Adipose tissue (tissue), 3 donors: ENCODE measurements at regions not wholly inside any gene's neighbourhood (a gene's known extent, or its start where the extent isn't known, plus 50 kb on each side); places are given as distances from the start of the nearest gene placed in this dataset.

Experiments used
- H3K27ac ChIP-seq: one replicate; pipeline ENCODE4 v1.5.1; 2013; ENCODE audit warnings: low read depth, low read length
- WGBS, 3 donors: extraction: QIAGEN DNeasy Blood & Tissue Kit; methylation state at CpG; one replicate each; pipeline ENCODE4 v1.1.7; 2013; 5-methylcytosine and 5-hydroxymethylcytosine counted together
- donor health status: healthy with polysubstance abuse.
- donor health status: Bipolar disorder and iron deficiency.
- donor health status: healthy.

DNA sequence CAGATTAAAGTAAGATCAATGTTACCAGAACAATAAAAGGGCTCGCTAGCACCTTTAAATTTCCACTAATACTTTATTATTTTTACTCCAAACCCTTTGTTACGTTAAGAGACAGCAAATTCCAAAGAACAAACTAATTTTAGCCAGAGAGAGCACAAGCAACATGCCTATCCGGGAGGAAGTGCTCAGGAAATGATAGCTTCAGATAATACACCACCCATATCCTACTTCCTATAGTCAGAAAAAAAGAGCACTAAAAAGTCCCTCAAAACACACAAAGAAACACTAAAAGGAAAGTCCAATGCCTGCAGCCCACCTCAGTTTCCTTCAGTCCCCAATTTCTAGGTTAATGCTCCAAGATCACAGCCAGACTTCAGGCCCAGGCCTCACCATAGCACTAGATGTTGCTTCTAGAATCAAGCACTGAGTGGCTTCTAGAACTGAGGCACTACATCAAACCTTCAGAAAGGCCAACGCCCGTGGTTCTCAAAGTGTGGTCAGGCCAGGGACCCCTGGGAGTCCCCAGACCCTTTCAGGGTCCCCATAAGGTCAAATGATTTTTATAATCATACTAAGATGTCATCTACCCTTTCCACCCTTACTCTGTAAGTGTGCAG, 142.6 kb downstream of the PSMG1 start:
- WGBS, 3 donors, result 51 to 60% (median 51%) methylated on average over 5 of the region's 5 CpGs
- H3K27ac ChIP-seq, result no peak overlapping the region

DNA sequence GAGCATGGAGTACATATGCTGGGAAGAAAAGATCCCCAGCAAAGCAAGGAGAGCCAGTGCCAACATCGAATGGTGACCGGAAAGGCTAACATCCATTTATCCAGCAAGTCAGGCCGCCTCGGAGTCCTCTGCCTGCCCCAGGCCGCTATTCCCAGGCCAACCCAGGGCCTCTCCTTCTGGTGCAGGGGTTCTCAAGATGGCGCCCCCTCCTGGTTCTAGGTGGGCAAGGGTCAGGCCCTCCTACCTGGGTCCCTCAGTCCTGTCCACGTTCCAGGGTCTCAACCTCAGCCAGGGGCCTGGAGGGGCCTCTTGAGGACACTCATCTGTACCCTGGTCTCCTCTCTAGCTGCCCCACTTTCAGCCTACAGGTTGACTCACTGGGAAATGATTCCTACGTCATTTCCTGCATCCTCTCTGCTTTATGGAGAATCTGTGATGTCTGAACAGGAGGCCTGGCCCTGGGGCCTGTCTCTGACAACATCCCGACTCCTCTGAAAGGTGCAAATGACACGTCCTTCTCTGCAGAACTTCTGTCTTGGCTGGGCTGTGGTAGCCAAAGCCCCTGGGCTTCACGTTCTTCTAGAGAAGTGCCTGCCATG, 145.3 kb downstream of the PSMG1 start:
- H3K27ac ChIP-seq, result no peak overlapping the region
- WGBS, 3 donors, result 87 to 92% (median 88%) methylated on average over 11 of the region's 11 CpGs

DNA sequence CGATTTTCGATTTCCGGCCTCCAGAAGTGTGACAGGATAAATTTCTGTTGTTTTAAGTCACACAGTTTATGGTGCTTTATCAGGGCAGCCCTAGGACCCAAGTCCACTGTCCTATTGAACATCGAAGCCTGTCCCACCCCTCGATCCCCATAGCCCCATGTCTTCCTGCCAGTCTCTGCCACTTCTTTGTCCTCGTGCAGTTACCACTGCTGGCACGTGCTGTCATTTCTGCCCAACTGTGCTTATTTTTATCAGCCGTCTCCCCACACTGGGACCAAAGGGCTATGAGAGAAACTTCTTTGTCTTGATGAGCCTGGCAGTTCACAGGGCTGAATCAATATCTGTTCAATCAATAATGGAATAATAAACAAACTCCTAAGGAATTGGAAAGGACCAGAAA, 146.7 kb downstream of the PSMG1 start:
- no peak overlapping the region for H3K27ac ChIP-seq
- WGBS, 3 donors, result 57 to 80% (median 78%) methylated on average over 8 of the region's 8 CpGs

DNA sequence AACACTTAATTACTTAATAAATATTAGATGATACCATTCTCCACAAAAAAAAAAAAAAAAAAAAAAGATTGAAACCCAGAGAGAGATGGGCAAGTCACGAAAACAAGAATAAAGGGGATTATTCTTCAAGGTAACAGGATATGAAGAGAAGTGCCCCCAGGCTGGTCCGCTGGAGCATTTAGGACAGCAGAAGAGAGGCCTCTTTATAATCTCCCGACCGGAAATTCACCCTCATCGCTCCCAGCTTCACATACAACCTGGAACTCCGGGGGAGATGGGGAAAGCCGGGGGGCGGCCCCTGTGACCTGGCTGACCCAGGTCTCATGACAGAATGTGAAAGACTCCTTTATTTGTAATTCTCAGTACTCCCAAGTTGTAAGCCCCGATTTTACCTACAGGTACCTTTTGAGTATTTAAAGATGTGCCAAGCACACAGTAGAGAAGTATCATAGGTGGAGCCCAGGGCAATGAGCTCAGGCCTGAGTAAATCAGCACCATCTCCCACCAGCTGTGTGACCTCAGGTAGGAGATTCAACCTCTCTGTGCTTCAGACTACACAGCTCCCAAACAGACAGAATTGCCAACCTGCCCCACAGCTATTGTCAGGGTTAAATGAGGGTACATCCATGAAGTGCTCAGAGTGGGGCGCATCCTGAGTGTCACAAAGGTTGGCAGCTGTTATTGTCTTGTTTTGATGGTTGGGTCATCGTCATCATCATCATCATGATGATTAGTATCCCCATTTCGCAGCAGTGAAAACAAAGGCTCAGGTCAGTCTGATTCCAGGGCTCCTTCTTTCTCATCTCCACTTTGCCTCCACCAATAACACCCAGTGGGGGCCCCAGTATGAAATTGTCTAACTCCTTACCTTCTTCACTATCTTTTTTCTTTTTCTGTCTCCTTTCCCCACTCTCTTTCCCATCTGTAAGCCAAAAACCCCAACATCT, 148.4 kb downstream of the PSMG1 start:
- no peak overlapping the region for H3K27ac ChIP-seq

DNA sequence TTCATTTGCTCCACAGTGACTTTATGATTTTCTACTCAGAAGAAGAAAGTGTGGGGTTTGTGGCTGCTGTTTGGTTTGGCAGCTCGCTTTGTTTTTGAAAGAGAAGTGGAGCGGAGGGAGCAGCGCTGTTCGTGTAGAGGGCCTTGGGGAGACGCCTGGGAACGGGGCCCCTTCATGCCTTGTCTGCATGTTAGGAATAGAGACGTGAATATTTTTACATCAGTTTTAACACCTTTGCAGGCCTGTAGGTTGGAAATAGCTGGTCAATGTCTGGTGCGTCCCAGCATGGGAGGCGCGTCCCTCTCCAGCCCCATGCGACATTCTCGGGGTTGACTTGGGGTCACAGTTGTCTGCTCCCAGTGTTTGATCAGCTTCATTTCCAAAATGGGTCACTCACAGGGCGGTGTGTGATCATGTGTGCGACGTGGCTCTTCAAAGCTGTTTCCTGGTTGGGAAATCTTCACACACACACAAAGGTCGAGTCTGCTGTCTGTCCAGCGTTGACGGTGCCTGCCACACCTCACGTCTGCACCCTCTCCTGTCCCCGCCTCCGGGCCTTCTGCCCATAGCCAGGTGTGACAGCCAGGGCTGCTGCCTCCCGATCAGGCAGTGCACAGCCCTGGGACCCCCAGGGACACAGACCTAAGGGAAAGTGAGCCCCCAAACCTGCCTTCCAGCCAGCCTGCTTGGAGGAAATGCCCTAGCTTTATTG, 149.2 kb downstream of the PSMG1 start:
- 41 to 65% (median 49%) methylated on average over 22 of the region's 22 CpGs for WGBS, 3 donors
- H3K27ac ChIP-seq, result no peak overlapping the region

More for the DNA sequence above, 148.4 kb downstream of the PSMG1 start:
- WGBS, 3 donors, result 57 to 85% (median 82%) methylated on average over 12 of the region's 12 CpGs

DNA sequence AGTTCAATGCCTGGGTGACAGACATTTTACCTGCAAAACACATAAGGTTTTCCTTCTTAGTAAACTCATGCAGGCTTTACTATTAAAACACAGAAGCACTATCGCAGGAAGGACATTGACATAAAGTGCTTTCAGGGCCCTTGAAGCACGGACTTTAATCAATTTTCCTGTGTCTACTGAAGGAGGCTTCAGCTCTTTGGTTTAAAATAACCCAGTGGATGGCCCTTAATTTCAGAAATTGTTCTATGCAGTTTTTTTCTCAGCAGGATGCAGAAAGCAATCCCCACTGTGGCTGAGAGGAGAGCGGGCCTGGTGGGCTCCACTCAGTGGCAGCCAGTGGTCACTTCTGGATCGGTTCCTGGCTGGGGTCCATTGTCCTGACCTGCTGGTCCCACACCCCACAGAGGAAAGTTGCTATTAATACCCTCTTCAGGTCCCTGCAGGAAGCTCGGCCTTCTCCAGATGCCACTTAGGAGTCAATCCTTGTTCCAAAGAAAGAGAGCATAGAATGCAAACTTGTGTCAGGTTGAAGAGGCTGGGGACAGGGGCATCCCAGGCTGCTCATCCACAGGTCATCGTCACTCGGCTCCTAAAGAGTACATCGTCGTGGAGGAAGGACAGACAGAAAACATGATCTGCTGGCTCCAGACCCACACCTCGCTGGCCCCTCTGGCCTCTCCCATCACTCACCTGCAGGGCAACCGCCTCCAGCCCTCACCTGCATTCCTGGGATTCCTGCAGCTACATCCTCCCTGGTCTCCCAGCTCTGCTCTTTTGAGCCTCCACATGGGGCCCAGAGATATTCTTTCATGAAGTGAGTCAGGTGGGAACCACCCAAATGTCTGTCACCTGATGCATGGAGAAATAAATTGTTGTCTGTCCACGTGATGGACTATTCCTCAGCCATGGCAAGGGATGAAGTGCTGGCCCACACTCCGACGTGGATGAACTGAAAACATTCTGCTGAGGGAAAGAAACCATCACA, 153.1 kb downstream of the PSMG1 start:
- H3K27ac ChIP-seq, result no peak overlapping the region
- WGBS, 3 donors, result 51 to 87% (median 85%) methylated on average over 14 of the region's 14 CpGs

DNA sequence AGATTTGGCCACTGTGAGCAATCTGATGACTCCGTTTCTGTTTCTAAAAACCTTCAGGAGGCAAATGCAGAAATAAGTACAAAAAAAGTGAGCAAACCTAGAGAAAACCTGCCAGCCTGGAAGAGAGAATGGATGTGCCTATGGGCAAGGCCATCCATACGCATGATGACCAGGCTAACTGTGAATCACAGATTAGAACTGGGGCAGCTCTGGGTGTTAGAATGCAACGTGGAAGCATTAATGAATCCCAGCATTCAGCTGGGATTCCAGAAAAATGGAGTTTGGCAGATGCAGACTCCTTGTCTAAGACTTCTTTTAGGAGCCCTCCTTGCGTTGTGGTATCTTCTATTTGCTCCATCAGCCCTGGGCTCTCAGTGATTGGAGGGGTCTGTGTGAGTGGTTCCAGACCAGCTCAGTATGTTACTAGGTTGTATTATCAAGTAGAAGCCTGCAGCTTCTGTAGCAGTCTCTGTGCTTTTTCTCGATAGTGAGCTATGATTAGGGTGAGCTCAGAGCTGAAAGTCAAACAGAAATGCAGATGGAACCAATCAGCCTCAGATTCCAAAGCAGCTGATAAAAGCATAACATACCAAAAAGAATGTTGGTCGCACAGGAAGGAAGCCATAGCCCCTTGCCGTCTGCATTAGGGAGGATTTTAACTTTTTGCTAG, 154.0 kb downstream of the PSMG1 start:
- no peak overlapping the region for H3K27ac ChIP-seq
- 55 to 71% (median 60%) methylated on average over 7 of the region's 7 CpGs for WGBS, 3 donors

DNA sequence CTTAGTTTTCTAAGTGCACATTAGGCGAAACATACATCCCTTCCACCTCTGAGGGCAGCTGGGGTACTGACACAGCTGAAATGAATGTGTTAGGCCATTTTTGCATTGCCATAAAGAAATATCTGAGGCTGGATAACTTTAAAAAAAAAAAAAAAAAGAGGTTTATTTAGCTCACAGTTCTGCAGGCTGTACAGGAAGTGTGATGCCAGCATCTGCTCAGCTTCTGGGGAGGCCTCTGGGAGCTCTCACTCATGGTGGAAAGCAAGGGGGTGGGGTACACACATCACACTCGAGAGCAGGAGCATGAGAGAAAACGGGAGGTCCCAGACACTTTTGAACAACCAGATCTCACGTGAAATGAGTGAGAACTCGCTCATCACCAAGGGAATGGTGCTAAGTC, 158.1 kb downstream of the PSMG1 start:
- WGBS, 3 donors, result 74 to 97% (median 87%) methylated on average over 5 of the region's 5 CpGs
- H3K27ac ChIP-seq, result no peak overlapping the region

DNA sequence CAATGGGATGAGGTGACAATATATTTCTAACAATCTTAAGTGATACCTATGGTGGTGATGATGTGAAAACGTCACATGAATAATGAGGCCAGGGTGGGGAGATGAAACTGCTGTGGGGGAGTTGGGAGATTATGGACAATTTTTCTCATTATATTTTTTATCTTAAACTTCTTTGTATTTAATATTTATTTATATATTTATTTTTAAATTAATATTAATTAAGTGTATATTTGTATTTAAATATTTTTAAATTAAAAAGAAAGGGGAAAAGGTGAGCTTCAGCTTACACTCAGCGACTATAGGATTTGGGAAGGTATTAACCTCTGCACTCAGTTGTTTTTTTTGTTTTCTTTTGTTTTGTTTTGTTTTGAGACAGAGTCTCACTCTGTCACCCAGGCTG, 158.7 kb downstream of the PSMG1 start:
- H3K27ac ChIP-seq, result no peak overlapping the region
- 88 to 96% (median 94%) methylated on average over 2 of the region's 2 CpGs for WGBS, 3 donors

DNA sequence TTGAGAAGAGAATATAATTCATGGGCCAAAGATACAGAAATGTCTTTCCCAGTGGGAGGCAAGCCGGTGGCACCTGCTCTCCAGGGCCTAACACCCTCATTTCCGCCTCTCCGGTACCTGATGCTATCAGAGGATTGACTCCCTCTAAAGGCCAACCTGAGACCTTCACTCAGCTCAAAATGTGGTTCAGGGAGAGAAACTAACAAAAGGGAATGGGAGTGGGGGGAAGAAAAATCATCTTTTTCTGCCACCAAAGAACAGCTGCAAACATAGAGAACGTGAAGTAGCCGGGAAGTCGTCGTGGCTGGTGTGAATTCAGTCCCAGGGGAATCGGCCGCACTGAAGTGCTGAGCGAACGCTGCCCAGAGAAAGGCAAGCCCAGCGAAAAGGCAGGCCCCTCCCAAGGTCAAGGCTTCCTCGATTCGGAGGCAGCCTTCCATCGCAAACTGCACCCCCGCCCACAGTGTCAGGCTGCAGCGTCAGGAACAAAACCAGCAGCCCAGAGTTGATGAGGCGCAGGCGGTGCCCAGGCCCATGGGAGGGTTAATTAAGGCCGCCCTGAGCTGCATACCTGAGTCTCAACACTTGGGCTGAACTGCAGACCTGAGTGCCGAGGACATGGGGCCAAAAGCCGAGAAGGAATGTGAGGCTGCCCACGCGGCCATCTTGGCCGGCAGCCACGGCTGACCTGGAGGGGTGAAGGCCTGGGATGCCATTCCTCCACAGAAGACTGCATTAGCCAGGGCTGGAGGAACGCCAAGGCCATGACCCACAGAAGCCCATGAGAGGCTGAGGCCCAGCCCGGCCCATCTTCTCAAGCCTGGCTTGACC, 160.2 kb downstream of the PSMG1 start:
- 46 to 52% (median 48%) methylated on average over 28 of the region's 28 CpGs for WGBS, 3 donors
- H3K27ac ChIP-seq, result no peak overlapping the region

DNA sequence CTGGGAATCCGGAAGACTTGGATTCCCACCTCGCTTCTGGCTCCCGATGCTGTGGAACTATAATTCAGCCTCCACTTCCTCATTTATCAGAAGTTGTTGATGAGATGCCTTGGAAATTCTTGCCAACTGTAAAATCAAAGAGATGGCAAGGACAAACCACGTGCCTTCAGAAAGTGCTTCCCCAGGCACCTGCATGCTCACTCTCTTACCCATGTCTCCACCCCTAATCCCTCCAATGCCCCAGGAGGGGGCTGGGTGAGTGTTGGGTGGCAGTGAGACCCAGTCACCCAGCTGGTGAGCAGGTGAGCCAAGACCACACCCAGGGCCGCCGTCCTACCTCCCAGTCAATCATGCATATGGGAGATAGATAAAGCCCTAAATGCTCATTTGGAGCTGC, 160.8 kb downstream of the PSMG1 start:
- H3K27ac ChIP-seq, result no peak overlapping the region
- 58 to 70% (median 69%) methylated on average over 6 of the region's 6 CpGs for WGBS, 3 donors

DNA sequence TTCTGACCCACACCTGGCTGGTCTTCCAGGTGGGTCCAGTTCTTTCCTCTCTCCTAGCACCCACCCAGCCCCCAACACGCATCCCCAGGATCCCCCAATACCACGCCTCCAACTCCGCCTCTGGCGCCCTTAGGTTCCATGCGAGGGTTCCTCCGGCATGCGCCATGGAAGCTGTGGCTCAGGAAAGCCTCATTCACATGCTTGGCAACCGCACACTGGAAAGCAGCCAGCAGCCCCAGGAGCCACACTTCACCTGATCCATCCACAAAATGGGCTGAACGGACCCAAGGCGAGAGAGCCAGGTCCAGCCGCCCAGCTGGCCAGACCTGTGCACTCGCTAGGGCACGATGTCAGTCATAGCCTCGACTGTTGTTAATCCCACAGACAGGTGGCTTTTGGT, 161.2 kb downstream of the PSMG1 start:
- H3K27ac ChIP-seq, result no peak overlapping the region
- WGBS, 3 donors, result 84 to 90% (median 85%) methylated on average over 14 of the region's 14 CpGs

DNA sequence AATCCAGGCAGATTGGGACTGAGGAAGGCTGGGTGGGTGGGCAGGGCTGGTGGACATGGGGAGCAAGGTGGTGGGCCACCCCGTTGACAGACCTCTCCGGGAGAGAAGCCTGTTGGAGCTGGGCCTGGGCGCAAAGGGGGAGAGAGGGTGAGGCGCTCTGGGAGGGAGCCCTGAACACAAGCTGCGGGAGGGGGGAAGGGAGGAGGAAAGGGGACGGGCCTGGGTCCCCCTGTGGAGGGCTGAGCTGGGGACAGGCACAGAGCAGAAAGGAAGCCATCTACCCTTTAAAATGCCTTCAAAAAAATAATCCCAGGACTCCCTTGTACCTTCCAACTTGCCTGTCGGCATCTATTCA, 161.8 kb downstream of the PSMG1 start:
- H3K27ac ChIP-seq, result no peak overlapping the region
- 62 to 75% (median 67%) methylated on average over 7 of the region's 7 CpGs for WGBS, 3 donors

DNA sequence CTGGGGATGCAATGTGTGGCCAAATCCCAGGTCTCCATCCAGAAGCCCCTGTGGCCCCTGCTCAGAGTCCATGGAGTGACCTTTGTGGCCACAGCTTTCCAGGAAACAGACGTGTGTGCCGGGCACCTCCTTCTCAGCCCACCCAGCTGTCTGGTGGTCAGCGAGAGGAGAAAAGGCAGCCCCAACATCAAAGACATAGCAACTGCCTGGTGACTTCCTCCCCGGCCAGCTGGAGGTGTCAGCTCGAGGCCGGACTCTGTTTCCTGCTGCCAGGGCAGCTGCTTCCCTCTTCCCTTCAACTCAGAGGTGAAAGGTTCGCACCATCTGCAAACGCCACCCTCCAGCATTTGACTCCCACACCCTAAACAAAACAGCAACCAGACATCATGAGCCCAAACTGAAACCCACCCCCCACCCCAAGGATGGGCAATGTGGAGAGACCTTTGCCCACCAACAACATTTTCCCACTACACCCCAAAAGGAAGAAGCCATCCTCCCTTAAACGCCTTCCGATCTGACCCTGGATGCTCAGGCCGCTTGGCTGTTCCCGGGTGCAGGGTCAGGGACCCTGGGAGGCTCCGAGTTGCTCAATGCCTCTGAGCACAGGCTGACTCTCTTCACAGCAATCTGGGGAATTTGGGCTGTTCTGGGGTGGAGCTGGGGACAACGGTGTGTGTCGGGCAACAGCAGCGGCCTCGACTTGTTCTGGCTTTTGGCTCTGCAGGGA, 162.3 kb downstream of the PSMG1 start:
- WGBS, 3 donors, result 43 to 56% (median 48%) methylated on average over 17 of the region's 17 CpGs
- H3K27ac ChIP-seq, result no peak overlapping the region

DNA sequence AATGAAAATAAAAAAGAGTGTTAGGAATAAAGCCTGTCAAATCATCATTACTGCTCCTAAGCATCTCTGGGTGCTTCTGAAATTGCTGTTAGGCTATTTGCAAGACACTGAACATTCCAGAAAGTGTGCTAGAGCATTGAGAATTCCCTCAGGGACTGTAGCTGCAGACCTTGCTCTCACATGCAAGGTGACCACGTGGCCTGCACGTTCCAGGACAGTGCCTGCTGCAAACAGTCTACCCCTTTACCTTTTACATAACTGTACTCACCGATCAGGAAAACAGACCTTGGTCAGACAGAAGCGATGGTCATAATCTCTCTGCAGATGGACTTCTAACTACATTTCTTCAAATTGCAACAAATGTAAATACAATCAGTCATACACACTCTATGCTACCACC, 164.5 kb downstream of the PSMG1 start:
- 54 to 82% (median 70%) methylated on average over 4 of the region's 4 CpGs for WGBS, 3 donors
- H3K27ac ChIP-seq, result no peak overlapping the region

DNA sequence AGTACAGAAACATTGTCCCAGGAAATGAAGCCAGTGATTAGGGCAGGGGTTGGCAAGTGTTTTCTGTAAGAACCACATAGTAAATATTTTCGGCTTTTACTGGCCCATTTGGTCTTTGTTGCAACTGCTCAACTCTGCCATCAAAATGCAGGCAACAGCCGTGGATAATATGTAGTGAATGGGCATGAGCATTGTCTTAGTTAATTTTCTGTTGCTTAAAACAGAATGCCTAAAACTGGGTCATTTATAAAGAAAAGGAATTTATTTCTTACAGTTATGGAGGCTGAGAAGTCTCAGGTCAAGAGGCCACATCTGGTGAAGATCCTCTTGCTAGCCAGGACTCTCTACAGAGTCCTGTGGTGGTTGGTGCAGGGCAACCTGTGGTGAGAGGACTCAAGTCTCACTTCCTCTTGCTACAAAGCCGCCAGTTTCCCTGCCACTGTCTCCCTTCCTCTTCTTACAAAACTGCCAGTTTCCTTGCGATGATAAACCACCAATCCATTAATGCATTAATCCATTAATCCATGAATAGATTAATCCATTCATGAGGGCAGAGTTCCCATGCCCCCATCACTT, 166.4 kb downstream of the PSMG1 start:
- WGBS, 3 donors, result 63 to 75% (median 72%) methylated on average over 4 of the region's 4 CpGs
- H3K27ac ChIP-seq, result no peak overlapping the region
